ENCODE measurements at regions not wholly inside any gene's neighbourhood (a gene's known extent, or its start where the extent isn't known, plus 50 kb on each side); places are given as distances from the start of the nearest gene placed in this dataset.

DNA sequence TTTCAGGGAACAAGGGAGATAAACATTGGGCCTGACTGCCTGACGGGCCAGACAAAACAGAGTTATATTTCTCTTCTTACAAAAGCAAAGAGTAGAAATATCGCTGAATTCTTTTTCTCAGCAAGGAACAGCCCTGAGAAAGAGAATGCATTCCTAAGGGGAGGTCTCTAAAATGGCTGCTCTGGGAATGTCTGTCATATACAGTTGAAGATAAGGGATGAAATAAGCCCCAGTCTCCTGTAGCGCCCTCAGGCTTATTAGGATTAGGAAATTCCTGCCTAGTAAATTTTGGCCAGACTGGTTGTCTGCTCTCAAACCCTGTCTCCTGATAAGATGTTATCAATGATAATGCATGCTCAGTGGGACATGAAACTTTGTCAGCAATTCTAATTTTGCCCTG, 134.9 kb upstream of the CNTNAP5 start:
- no peak for ATAC-seq
- no peak for DNase-seq
- WGBS = 93% methylated on average over 3 of the region's 3 CpGs

DNA sequence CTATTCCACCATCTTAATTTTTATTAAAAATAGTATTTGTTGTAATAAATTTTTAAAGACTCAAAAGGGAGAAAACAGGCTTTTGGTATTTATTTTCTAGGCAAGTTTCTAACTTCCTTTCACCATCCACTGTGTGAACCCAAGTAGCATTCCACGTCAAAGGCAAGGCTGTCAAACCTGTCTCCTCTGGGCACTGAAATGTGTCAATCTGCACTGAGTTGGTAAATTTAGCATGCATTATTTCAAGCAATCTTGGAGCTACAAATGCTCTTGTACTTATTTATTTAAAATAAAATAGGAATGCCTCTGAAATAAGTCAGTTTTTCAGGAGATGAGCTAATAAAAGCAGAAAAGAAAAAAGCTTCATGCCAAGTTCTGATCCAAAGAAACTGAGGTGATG, 130.9 kb upstream of the CNTNAP5 start:
- no peaks in the 10 kb centered on the region for H3K4me1 ChIP-seq (ENCODE audit: control insufficient read depth, insufficient read depth, low read length)
- intact Hi-C loops (cut with DNase I) = no loop called here
- ATAC-seq = no peak
- no peaks in the 10 kb centered on the region for H3K9me3 ChIP-seq (ENCODE audit: control insufficient read depth, low read length)
- H3K27me3 ChIP-seq (ENCODE audit: control insufficient read depth, insufficient read depth) = no peaks in the 10 kb centered on the region
- 81% methylated on average over 1 of the region's 1 CpG for WGBS
- H3K4me3 ChIP-seq (ENCODE audit: low read length) = no peak overlapping the region
- no peak overlapping the region for H3K27ac ChIP-seq (ENCODE audit: low read length)
- no peak for DNase-seq

More for the DNA sequence above, 134.9 kb upstream of the CNTNAP5 start:
- no peaks in the 10 kb centered on the region for H3K27me3 ChIP-seq (ENCODE audit: control insufficient read depth, insufficient read depth)
- no peaks in the 10 kb centered on the region for H3K9me3 ChIP-seq (ENCODE audit: control insufficient read depth, low read length)
- H3K4me1 ChIP-seq (ENCODE audit: control insufficient read depth, insufficient read depth, low read length) = no peaks in the 10 kb centered on the region
- intact Hi-C loops (cut with DNase I) = no loop called here
- no peak overlapping the region for H3K4me3 ChIP-seq (ENCODE audit: low read length)
- no peak overlapping the region for H3K27ac ChIP-seq (ENCODE audit: low read length)

DNA sequence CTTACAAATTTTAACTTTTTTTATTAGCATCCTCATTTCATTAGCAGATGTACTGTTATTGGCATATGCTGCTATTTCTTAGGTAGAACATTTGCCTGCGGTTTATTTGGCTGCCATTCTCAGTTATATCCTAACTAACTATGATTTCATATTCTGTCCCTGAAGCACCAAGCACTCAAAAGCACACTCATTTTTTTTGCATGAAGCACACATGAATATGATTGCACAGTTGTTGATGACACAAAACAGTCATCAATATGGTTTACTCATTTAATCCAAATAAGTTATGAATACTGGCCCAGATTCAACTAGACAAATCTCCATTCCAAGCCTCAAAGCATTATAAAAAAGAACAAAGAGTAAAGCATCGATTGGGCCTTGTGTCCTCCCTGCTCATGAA, 129.4 kb upstream of the CNTNAP5 start:
- WGBS = 55% methylated on average over 2 of the region's 2 CpGs
- Histone ChIP-seq H3K27ac (ENCODE audit: low read length) (no peak overlapping the region), H3K27me3 (ENCODE audit: control insufficient read depth, insufficient read depth) (no peaks in the 10 kb centered on the region), H3K4me3 (ENCODE audit: low read length) (no peak overlapping the region), H3K9me3 (ENCODE audit: control insufficient read depth, low read length) (no peaks in the 10 kb centered on the region), H3K4me1 (ENCODE audit: control insufficient read depth, insufficient read depth, low read length) (no peaks in the 10 kb centered on the region)
- ATAC-seq (no peak), DNase-seq (no peak)
- intact Hi-C loops (cut with DNase I) = no loop called here

DNA sequence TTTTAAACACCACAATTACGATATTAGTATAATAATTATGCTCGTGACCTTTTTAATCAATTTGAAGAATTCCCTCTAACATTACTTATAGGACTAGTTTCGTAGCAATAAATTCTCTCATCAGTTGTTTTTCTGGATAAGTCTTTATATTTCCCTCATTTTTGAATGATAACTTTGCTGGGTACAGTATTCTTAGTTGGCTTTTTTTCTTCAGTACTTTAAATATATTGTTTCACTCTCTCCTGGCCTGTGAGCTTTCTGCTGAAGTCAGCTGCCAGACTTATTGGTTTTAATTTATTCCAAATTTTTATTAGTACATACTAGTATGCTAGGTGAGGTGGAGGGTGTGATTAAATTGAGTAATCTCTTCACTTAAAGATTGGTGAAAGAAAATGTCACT, 123.8 kb upstream of the CNTNAP5 start:
- intact Hi-C loops (cut with DNase I) = no loop called here
- ATAC-seq = no peak
- DNase-seq = no peak
- Histone ChIP-seq H3K9me3 (ENCODE audit: control insufficient read depth, low read length) (no peaks in the 10 kb centered on the region), H3K4me1 (ENCODE audit: control insufficient read depth, insufficient read depth, low read length) (no peaks in the 10 kb centered on the region), H3K27me3 (ENCODE audit: control insufficient read depth, insufficient read depth) (no peaks in the 10 kb centered on the region), H3K4me3 (ENCODE audit: low read length) (no peak overlapping the region), H3K27ac (ENCODE audit: low read length) (no peak overlapping the region)
- 78% methylated on average over 3 of the region's 3 CpGs for WGBS

DNA sequence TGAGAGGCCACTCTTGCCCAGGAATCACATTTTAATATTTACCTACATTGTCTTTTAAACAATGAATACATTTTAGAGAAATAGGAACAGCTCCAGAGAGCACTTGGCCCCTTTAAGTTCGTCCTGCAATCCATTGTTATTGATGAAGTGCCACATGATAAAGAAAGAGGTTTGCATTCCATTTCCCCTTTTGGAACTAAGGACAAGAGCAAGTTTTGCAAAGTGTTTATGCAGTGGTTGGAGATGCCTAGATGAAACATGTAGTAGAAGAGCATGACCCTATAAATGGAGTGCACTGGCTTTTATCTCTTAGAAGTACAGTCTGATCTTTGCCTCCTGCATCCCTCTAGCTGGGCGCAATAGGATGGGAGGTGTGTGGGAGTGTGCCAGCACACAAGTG, 118.7 kb upstream of the CNTNAP5 start:
- H3K27ac ChIP-seq (ENCODE audit: low read length) = no peak overlapping the region
- H3K4me3 ChIP-seq (ENCODE audit: low read length) = no peak overlapping the region
- intact Hi-C loops (cut with DNase I) = no loop called here
- no peaks in the 10 kb centered on the region for H3K4me1 ChIP-seq (ENCODE audit: control insufficient read depth, insufficient read depth, low read length)
- WGBS = 39% methylated on average over 2 of the region's 2 CpGs
- DNase-seq (no peak), ATAC-seq (no peak)
- H3K27me3 ChIP-seq (ENCODE audit: control insufficient read depth, insufficient read depth) = no peaks in the 10 kb centered on the region
- H3K9me3 ChIP-seq (ENCODE audit: control insufficient read depth, low read length) = no peaks in the 10 kb centered on the region

DNA sequence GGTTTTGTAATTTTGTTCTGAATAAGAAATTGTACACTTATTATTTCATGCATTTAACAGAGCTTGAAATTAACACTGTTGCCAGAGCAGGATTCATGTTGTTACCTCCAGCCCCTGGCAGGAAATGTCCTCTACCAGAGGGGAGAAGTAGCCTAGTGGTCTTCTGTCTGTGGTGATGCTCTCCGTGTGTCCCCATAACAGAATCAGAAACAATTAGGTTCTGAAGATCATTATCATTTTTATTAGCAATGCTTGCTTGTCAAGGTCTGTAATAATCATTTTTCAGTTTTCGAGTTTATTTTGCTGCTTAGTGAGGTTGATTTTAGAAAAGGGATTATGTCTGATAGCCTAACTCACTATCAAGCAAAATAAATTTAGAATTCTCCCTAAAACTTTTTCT, 116.6 kb upstream of the CNTNAP5 start:
- Histone ChIP-seq H3K27ac (ENCODE audit: low read length) (no peak overlapping the region), H3K4me3 (ENCODE audit: low read length) (no peak overlapping the region), H3K4me1 (ENCODE audit: control insufficient read depth, insufficient read depth, low read length) (no peaks in the 10 kb centered on the region), H3K27me3 (ENCODE audit: control insufficient read depth, insufficient read depth) (no peaks in the 10 kb centered on the region), H3K9me3 (ENCODE audit: control insufficient read depth, low read length) (no peaks in the 10 kb centered on the region)
- DNase-seq (no peak), ATAC-seq (no peak)
- intact Hi-C loops (cut with DNase I) = no loop called here
- 69% methylated on average over 2 of the region's 2 CpGs for WGBS

DNA sequence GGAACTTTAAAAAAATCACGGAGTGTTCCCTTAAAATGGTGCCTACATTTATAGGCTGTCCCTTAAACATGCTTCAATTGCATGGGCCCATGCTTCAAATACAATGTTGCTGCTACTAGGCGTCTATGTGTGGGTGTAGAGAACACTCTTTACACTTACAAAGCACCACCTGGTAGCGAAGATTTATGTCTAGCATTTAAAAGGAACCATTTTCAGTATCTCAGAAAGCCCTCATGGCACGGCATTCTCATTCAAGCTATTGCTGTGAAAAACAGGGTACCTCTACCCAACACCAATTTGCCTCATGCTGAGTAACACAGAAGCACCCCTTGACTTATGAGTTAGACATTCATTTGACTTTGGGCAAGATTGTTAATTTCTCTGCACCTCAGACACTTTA, 112.9 kb upstream of the CNTNAP5 start:
- no peaks in the 10 kb centered on the region for H3K4me1 ChIP-seq (ENCODE audit: control insufficient read depth, insufficient read depth, low read length)
- H3K4me3 ChIP-seq (ENCODE audit: low read length) = no peak overlapping the region
- 81% methylated on average over 4 of the region's 4 CpGs for WGBS
- H3K27me3 ChIP-seq (ENCODE audit: control insufficient read depth, insufficient read depth) = no peaks in the 10 kb centered on the region
- intact Hi-C loops (cut with DNase I) = no loop called here
- no peaks in the 10 kb centered on the region for H3K9me3 ChIP-seq (ENCODE audit: control insufficient read depth, low read length)
- no peak for ATAC-seq
- DNase-seq = no peak
- H3K27ac ChIP-seq (ENCODE audit: low read length) = no peak overlapping the region

DNA sequence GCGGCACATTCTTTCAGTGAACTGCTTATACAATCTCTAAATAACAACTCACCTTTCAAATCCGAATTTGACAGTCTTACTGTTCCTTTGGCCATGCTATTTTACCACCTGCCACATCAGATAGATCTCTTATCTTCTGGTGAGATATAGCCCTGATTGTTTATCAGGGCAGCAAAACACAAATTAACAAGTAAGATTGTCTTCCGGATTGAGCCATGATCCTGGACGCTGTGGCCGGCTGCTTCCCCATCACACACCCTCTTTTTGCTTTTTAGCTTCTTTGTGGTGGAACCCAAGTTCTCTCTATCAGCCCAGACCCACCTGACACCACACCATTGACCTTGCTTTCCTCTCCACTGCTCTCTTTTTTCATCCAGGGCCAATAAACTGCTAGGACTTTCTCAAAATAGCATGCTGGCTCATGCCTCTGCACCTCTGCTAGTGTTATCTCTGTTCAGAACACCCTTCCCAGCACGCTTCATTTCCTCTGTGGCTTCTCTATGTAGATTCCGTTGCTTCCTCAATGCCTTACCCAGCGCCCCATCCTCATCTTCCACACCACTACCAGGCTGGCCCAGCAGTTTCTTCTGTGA, 111.8 kb upstream of the CNTNAP5 start:
- Histone ChIP-seq H3K27ac (ENCODE audit: low read length) (no peak overlapping the region), H3K27me3 (ENCODE audit: control insufficient read depth, insufficient read depth) (no peaks in the 10 kb centered on the region), H3K9me3 (ENCODE audit: control insufficient read depth, low read length) (no peaks in the 10 kb centered on the region), H3K4me3 (ENCODE audit: low read length) (no peak overlapping the region), H3K4me1 (ENCODE audit: control insufficient read depth, insufficient read depth, low read length) (no peaks in the 10 kb centered on the region)
- 53% methylated on average over 8 of the region's 8 CpGs for WGBS
- no peak for ATAC-seq
- intact Hi-C loops (cut with DNase I) = no loop called here
- DNase-seq = no peak

DNA sequence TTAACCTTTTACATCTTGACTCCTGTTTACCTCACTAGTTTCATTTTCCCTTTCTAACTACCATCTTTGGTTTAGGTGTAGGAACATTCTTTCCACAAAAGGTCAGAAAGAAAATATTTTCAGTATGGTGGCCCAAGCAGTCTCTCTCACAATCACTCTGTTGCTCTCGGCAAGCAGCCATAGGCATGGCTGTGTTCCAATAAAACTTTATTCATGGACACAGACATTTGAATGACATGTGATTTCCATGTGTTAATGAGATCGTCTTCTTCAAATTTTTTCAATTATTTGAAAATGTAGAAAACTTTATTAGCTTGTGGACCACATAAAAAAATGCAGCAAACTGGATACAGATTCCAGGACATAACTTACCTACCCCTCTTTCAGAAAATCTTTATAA, 109.7 kb upstream of the CNTNAP5 start:
- Histone ChIP-seq H3K27ac (ENCODE audit: low read length) (no peak overlapping the region), H3K4me1 (ENCODE audit: control insufficient read depth, insufficient read depth, low read length) (no peaks in the 10 kb centered on the region), H3K9me3 (ENCODE audit: control insufficient read depth, low read length) (no peaks in the 10 kb centered on the region), H3K4me3 (ENCODE audit: low read length) (no peak overlapping the region), H3K27me3 (ENCODE audit: control insufficient read depth, insufficient read depth) (no peaks in the 10 kb centered on the region)
- ATAC-seq (no peak), DNase-seq (no peak)
- 74% methylated on average over 2 of the region's 2 CpGs for WGBS
- intact Hi-C loops (cut with DNase I) = no loop called here

DNA sequence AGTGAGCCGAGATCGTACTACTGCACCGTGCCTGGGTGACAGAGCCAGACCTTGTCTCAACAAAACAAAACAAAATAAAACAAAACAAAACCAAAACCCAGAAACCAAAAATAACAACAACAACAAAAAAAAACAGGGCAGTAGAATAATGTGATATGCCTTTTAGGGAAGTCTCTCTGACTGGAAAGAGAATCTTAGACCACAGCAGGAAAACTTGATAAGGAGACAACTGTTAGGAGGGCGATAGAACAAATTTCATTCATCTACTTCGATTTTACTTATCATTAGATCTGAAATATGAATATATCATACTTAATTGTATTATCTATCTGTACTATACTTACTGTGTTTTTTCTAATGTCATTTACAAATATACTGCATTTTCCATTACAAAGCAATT, 109.0 kb upstream of the CNTNAP5 start:
- DNase-seq = no peak
- H3K9me3 ChIP-seq (ENCODE audit: control insufficient read depth, low read length) = no peaks in the 10 kb centered on the region
- intact Hi-C loops (cut with DNase I) = no loop called here
- no peak overlapping the region for H3K4me3 ChIP-seq (ENCODE audit: low read length)
- 61% methylated on average over 5 of the region's 5 CpGs for WGBS
- no peak overlapping the region for H3K27ac ChIP-seq (ENCODE audit: low read length)
- no peak for ATAC-seq
- no peaks in the 10 kb centered on the region for H3K4me1 ChIP-seq (ENCODE audit: control insufficient read depth, insufficient read depth, low read length)
- H3K27me3 ChIP-seq (ENCODE audit: control insufficient read depth, insufficient read depth) = no peaks in the 10 kb centered on the region

DNA sequence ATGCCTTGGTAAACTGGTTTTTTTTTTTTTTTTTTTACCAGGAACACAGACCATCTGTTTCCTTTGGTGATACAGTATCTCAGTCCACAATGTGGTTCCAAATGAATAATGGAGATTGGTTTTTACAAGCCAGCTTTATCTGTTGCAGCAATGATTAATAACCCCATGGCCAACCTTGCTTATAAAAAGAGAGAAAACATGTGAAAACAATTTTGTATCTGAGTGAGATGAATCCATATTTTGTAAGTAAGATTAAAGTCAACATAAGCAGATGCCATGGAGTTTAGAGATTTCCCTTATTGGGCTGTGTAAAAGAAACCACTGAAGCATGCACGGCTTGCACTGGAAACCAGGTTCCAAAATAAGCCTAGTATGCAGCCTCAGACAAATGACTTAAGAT, 108.6 kb upstream of the CNTNAP5 start:
- WGBS = 30% methylated on average over 1 of the region's 1 CpG
- Histone ChIP-seq H3K27me3 (ENCODE audit: control insufficient read depth, insufficient read depth) (no peaks in the 10 kb centered on the region), H3K4me1 (ENCODE audit: control insufficient read depth, insufficient read depth, low read length) (no peaks in the 10 kb centered on the region), H3K9me3 (ENCODE audit: control insufficient read depth, low read length) (no peaks in the 10 kb centered on the region), H3K4me3 (ENCODE audit: low read length) (no peak overlapping the region), H3K27ac (ENCODE audit: low read length) (no peak overlapping the region)
- ATAC-seq = no peak
- DNase-seq = no peak
- intact Hi-C loops (cut with DNase I) = no loop called here

DNA sequence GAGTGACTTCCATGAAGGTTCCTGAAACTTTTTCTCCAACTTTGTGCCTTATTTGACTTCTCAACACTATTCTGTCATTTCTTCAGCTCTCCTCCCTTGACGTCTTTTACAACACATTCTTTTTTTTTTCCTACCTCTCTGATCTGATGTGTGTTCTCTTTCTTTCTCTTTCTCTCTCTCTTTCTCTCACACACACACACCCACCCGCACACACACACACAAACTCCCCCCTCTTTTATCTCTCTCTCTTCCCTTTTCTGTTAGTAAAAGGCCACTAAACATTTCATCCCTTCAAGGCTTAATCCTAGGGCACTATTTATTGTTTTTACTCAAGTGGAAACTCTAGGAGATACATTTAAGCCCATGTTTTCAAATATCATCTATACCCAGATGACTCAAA, 107.8 kb upstream of the CNTNAP5 start:
- Histone ChIP-seq H3K27me3 (ENCODE audit: control insufficient read depth, insufficient read depth) (no peaks in the 10 kb centered on the region), H3K27ac (ENCODE audit: low read length) (no peak overlapping the region), H3K4me1 (ENCODE audit: control insufficient read depth, insufficient read depth, low read length) (no peaks in the 10 kb centered on the region), H3K4me3 (ENCODE audit: low read length) (no peak overlapping the region), H3K9me3 (ENCODE audit: control insufficient read depth, low read length) (no peaks in the 10 kb centered on the region)
- intact Hi-C loops (cut with DNase I) = no loop called here
- 51% methylated on average over 2 of the region's 2 CpGs for WGBS
- ATAC-seq = no peak
- DNase-seq = no peak
